GM19324 (cell line): ENCODE measurements at regions not wholly inside any gene's neighbourhood (a gene's known extent, or its start where the extent isn't known, plus 50 kb on each side); places are given as distances from the start of the nearest gene placed in this dataset.
"Not testable (repeated sequence)": the region's sequence is repeated elsewhere in the genome, so short reads cannot be mapped to it uniquely, and the experiment has no call there.

ENCODE experiments used
- ATAC-seq: cut with Tn5 transposase; IDR thresholded peaks from one replicate; pipeline ENCODE4 v1.9.1; 2021; ENCODE audit warnings: mild to moderate bottlenecking, moderate library complexity; ENCODE audit not compliant: unreplicated experiment, low FRiP score

DNA sequence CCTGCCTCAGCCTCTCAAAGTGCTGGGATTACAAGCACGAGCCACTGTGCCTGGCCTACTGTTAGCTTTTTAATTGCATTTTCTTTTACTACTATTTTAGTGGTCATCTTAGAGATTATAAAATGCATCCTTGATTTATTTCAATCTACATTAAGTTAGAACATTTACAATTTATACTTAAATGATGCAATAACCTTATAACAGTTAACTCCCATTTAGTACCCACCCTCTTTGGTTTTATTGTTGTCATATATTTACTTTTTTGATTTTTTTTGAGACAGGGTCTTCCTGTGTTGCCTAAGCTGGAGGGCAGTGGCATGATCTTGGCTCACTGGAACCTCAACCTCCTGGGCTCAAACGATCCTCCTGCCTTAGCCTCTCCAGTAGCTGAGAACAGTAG is 77.3 kb downstream of the PPCDC start:
- ATAC-seq: no peak

DNA sequence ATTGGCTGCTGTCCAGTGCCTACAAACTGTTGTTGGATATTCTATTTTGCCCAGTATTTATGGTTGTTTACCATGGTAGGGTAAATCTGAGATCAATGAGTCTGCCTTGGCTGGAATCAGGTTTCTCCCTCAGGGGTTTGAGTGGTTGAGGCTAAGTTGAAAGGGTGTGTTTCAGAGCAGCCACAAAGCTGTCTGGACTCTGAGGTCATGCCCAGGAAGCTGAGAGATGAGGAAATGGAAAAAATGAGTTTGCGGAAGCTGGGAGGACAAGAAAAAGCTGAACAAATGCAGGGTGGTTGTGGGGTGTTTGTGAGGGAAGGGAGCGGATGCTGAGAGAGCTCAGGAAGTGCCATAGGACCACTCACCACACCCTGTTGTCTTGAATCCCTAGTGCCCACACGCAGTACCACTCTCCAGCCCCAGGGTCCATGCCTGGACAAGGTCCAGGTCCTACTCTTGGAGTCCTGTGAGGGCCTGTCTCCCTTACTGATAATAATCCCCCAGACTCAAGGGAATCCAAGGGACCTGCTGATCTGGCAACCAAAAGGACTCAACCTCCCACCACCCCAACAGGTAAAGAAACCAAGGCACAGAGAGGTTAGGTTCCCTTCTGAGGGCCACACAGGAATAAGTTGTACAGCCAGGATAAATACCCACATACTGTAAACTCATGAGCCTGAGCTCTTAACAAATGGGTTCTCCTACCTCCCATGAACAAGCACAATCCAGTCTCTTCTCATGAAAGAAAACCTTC is 81.6 kb downstream of the PPCDC start:
- ATAC-seq: peak; percentile 39

DNA sequence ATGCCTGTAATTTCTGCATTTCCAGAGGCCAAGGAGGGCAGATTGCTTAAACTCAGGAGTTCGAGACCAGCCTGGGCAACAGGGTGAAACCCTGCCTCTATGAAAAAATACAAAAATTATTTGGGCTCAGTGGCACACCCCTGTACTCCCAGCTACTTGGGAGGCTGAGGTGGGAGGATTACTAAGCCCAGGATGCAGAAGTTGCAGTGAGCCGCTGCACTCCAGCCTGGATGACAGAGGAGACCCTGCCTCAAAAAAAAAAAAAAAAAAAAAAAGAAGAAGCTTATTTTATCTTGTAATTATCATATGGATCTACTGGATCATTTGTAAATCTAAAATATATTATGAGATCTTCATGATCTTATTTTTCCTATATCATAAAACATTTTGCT is 84.1 kb downstream of the PPCDC start:
- no peak for ATAC-seq

DNA sequence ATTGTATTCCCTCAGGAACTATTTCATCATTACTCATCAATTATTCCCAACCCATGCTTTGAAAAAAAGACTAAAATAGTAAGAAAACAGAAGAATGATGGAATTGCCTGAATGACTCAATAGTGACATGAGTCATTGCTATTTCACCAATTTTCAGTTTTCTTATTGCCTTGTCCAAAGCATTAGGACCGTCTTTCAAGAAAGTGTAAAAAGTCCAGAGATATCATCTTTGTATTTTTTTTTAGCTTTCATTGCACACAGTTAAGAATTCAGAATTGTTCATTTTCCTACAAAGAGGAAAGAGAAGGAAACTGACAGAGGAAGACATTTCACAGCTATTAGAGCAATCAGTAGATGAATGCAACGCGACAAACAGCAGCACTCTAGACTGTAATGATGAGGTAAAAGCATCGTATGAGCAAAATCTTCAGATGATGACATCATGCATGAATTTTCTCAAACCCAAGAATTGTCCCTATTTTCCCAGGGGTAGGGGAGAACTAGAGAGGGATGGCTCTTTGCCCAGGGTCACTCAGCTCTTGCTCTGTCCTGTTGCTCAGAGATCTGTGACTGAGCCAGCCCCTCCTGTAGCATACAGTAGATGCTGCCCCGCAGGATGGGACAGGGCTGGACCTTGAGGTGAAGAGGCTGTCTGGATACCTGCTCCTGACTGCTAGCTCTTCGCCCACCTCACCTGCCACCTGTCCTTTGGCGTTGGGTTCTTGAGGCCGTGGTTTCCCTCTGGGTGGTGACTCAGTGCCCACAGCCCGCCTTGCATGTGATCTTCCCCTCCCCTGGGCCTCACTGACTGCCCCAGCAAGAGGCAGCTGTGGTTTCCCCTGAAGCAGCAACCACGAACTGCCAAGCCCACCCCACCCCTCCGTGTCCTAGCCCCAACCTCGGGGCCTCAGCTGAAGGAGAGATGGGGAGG is 84.8 kb downstream of the PPCDC start:
- ATAC-seq: no peak

DNA sequence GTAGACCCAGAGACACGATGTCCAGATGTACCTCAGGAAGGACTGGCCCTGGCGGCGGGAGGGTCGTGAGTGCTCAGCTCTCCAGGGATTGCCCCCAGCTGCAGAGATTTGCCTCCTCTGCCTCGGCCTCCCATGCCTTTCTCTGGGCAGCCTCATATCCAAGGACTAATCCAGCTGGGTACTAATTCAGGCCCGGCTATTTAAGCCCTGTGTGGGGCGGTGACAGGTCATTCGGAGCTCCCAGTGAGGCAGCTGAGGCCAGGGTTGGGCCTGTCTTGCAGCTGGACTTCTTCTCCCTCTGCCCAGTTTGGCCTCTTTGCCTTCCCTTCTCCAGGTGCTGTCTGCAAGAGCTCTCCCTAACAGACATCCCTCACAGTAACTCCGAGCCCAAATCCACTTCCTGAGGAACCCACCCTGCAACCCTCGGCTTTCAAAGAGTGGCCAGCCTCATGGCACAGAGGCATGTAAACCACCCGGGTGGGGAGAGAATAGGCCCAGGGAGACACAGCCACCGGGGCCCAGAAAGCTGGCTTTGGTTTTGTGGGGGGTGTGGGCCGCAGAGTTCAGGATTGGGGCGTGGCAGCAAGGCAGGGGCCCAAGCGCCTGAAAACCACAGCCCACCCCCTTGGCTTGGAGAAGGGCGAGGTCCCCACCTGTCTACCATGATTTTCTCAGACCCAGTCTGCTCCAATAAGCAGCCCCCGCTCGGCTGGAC is 85.8 kb downstream of the PPCDC start:
- ATAC-seq: no peak

DNA sequence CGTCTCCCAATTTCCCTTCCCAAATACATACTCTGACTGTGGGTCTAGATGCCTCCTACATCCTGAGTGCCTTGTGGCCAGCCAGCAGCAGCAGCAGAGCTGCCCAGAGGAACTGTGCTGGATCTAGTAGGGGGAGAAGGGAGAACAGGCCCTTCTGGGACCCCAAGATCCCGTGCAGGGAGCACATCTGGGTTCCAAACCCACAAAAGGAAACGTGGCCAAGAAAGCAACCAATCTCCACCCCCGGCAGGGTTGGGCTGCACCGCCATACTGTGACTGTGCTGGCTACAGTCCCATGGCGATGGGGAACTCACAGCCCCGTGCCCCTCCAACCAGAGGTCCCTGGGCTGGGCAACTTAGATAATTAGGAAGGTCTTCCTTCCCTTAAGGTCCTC is 86.3 kb downstream of the PPCDC start:
- no peak for ATAC-seq

DNA sequence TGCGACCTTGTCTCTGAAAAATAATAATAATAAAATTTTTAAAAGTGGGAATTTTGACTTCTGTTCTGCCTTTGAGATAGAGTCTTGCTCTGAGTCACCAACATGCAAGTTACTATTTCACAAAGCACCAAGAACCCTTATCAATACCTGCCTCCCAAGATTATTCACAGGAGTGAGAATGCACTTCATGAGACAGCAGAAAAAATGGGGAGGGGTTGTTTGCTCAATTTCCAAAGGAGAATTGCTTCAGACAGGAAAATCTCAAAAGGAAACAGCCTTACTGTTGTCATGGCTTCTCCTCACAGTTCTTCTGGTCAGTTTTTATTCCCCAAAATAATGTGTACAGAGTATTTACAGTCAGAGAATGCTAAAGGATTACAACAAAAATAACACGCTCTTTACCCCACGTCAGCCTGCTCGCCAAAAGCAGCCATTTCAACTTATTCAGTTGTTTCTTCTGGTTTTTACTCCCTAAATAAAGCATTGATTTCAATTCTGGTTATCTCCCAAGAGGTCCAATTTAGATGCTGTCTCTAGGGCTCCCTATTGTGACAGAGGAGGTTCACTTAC is 89.0 kb downstream of the PPCDC start:
- ATAC-seq: no peak

DNA sequence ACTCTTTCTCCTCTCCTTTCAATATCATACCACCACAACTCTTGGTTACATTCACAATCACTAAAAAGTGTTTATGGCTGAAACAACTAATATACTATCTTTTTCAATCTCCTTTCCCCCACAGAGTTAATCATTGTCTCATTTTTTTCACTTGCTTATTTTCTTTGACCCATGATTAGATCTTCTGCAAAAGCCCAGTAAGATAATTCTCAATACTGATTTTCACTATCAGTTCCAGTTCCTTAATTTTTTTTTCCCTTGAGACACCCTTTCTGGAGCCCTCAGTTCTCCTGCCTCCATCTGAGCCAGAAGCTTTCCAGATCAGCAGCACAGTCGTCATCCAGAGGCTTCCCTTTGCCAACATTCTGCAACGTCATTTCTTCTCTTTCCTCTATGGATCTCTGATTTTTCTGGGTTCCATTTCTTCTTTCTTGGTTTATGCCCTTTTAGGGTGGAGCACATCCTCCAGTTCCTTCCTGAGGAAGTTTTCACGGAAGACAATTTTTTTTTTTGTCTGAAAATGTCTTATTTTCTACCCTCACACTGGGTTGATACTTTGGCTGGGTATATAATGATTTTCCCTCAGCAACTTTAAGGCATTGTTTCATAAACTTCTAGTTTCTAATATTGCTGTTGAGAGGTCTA is 88.7 kb upstream of the C15orf39 start:
- ATAC-seq: peak; percentile 70

DNA sequence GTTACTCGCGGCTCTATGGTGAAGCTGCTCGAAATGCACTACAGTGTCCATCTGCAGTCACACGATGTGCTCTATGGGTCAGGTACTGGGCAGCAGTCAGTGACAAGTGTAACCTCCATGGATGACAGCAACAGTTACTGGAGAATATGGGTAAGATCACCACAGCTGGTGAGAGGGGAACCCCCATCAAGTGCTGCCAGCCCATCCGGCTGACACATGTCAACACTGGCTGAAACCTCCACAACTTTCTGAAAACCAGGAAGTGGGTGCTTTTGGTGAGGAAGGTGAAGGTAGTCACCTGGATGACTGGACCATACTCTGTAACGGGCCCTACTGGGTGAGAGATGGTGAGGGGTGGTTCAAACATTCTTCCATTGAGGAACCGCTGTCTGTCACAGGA is 87.4 kb upstream of the C15orf39 start:
- no peak for ATAC-seq

DNA sequence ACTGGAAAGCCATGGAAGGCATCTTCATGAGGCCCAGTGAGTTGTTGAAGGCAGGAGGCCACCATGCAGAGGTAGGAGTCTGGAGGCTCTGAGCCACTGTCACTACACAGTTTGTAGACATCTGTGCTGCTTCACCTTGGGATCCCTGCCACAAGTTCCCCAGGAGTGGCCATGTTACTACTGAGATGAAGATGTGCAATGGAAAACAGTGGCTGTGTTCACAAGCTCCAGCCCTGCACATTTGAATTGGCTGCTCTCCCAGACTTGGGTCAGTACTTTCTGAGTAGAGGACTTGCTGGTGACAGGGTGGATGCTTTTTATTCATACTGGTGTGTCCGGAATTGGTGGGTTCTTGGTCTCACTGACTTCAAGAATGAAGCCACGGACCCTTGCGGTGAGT is 86.9 kb upstream of the C15orf39 start:
- ATAC-seq: no peak

DNA sequence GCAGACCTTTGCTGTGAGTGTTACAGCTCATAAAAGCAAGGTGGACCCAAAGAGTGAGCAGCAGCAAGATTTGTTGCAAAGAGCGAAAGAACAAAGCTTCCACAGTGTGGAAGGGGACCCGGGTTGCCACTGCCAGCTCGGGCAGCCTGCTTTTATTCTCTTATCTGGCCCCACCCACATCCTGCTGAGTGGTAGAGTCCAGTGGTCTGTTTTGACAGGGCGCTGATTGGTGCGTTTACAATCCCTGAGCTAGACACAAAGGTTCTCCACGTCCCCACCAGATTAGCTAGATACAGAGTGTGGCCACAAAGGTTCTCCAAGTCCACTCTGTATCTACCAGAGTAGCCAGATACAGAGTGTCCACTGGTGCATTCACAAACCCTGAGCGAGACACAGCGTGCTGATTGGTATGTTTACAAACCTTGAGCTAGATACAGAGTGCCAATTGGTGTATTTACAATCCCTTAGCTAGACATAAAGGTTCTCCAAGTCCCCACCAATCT is 86.2 kb upstream of the C15orf39 start:
- not testable (repeated sequence) for ATAC-seq

DNA sequence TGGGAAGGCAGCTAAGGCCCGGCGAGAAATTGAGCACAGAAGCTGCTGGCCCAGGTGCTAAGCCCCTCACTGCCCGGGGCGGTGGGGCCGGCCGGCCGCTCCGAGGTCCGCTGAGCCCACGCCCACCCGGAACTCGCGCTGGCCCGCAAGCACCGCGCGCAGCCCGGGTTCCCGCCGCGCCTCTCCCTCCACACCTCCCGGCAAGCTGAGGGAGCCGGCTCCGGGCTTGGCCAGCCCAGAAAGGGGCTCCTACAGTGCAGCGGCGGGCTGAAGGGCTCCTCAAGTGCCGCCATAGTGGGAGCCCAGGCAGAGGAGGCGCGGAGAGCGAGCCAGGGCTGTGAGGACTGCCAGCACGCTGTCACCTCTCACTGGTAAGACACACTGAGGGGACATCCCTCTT is 85.5 kb upstream of the C15orf39 start:
- not testable (repeated sequence) for ATAC-seq

DNA sequence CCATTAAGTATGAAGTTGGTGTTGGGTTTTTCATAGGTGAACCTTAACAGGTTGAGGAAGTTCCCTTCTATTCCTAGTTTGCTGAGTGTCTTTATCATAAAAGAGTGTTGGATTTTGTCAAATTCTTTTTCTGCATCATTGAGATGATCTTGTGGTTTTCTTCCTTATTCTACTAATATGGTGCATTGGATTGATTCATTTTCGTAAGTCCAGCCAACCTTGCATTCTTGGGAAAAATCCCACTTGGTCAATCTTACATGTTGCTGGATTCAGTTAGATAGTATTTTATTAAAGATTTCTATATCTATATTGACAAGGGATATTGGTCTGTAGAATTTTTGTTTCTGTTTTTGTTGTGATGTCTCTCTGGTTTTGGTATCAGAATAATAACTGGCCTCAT is 83.7 kb upstream of the C15orf39 start:
- ATAC-seq: no peak

DNA sequence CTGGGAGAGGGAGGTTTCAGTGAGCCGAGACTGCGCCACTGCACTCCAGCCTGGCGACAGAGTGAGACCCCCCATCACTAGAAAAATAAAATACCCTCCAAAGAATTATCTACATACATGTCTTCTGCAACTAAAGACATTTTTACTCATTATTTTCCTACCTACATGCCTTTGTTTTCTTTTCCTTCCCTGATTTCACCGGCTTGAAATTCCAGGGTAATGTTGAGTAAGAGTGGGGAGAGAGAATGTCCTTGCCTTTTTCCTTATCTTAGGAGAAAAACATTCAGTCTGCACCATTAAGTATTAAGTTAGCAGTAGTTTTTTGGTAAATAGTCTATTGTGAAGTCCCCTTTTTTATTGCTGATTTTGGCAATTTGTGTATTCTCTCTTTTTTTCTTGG is 82.4 kb upstream of the C15orf39 start:
- not testable (repeated sequence) for ATAC-seq

DNA sequence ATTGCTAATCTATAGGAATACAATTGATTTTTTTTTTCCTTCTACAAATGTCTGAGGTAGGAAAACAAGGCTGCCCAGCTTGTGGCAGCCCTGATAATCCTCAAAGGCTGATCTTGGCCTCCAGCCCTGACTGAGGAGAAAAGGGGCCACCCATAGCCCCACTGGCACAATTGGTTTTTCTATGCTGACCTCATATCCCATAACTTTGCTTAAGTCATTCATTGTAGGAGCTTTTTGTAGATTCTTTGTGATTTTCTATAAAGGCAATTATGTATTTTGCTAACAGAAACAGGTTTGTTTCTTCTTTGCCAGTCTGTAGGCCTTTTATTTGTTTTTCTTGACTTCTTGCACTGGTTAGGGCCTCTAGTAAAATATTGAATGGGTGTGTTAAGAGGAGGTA is 80.2 kb upstream of the C15orf39 start:
- ATAC-seq: no peak

DNA sequence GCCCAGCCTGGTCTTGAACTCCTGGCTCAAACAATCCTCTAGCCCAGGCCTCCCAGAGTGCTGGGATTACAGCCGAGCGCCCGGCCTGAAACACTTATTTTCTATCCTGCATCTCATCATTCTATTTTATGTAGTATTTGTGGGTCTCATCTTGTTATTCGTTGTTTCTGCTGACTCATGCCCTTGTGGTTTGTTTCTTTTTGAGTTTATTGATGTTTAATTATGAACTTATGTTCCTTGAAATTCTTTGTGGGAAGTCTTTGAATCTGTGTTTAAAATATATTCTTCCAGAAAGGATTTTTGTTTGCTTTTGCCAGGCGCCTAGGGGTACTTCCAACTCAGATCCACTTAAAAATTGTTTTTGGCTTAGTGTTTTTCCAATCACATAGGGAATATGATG is 78.3 kb upstream of the C15orf39 start:
- no peak for ATAC-seq

DNA sequence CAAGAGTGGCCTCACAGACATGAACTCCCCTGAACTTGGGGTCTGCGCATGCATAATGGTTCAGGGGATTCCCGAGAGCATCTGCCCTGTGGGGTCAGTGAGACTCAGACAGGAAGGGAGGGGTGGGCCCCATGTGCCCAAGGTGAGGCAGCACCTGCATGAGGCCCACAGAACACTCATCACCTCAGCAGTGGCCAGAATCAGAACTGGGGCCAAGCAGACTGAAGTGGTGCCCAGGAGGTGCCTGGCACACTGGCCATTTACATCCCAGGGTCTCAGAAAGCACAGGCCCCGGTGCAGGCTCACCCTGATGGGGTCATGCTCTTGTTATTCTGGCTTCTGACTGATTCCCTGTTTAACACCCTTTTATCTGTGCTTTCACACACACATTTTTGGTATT is 77.4 kb upstream of the C15orf39 start:
- ATAC-seq: not testable (repeated sequence)

DNA sequence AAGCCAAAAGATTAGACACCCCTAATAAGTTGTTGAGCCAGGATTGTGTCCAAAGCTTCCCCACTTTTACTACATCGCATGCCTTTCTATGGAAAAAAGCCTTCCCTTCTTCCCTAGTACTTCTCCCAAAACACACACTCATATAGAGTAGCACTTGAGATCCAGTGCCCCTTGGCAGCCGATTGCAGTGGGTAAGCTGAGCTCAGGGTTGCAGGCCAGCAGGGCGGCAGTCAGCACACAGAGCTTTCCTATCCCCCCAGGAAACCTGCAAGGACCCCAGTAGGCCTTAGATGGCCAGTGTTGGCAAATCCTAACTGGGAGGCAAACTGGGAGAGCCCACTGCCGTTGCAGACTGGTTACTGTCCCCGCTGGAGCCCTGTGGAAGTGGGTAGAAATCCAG is 75.7 kb upstream of the C15orf39 start:
- ATAC-seq: no peak

DNA sequence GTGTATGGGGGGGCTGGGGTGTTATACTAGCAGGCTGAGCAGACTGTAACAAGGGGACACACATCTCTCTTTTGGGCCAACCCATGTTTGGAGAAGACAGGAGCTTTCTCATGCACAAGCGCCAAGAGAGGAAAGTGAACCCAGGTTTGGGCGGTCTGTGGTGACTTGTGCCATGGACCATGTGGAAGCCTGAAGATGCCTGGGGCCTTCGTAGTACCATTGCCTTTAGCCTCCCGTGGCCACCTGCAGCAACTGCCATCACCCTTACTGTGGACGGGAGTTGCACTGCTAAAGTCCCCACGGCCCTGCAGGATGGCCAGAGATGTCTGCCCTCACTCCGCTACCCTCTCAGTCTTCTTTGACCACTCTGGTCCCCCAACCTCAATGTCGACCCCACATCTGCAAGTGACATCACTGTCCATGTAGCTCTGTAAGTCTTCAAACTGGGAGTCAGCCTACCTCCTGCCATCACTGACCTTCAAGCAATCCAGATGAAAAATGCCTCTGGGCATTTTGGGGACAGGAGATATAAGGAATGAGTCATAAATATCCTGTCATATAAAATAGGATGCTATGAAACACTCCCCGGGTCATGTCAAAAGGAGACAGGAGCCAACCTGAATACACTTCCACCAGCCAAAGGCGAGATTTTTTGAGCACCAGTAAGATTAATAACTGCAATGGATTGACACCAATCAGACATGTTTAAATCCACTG is 74.7 kb upstream of the C15orf39 start:
- no peak for ATAC-seq

DNA sequence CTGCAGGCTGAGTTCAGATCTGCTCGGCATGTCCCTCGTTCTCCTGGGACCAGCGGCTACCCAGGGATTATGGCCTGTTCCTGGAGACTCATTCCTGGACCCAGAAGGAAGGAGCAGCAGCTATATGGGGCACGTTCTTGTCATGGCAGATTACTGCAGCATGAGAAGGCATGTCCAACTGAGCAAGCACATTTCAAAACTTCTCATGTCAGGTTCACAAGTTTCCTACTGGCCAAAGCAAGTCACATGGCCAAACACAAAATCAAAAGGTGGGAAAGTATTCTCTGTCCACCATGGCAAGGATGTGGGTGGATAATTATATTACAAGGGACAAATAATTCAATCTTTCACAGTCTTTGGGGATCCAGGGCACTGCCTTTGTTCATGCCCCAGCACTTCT is 71.9 kb upstream of the C15orf39 start:
- no peak for ATAC-seq
